Activated CD4-positive, CD25-positive, alpha-beta regulatory T cell treated with anti-CD3 and anti-CD28 coated beads, Interleukin-2, amount 50 U/mL, for 24 hours (primary cell): ENCODE measurements at regions not wholly inside any gene's neighbourhood (a gene's known extent, or its start where the extent isn't known, plus 50 kb on each side); places are given as distances from the start of the nearest gene placed in this dataset.
A peak's percentile ranks its signal among the peaks of the same experiment; 100 is the strongest.

ENCODE experiments used
- ATAC-seq, 2 donors: fragments of 150-1000 bp; cut with Tn5 transposase; one replicate each; pipeline ENCODE4 v1.10.0; 2021; ENCODE audit warnings: mild to moderate bottlenecking in 1 of 2, moderate library complexity in 1 of 2

GRCh38 chr10:83585686-83586085 lies 553.6 kb upstream of the GHITM start:
- ATAC-seq, result no peak

DNA sequence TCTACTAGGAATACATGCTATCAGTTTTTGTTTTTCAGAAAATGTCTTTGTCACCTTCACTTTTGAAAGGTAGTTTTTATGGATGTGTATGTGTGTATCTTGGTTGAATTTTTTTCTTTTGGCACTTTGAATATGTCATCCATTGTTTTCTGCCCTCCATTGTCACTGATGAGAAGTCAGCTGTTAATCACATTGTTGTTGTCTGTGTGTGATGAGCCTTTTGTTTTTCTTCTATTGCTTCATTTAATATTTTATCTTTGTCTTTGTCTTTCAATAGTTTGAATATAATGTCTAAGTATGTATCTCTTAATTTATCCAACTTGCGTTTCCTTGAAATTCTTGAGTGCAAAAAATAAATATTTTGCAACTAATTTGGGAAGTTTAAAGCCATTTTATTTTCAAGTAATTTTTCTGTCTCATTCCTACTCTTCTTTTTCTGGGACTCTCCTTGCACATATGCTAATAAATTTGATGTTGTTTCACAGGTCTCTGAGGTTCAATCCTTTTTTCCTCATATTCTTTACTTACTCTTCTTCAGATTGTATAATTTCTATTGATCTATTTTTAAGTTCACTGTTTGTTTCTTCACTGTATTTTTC lies 546.9 kb upstream of the GHITM start:
- no peak for ATAC-seq

DNA sequence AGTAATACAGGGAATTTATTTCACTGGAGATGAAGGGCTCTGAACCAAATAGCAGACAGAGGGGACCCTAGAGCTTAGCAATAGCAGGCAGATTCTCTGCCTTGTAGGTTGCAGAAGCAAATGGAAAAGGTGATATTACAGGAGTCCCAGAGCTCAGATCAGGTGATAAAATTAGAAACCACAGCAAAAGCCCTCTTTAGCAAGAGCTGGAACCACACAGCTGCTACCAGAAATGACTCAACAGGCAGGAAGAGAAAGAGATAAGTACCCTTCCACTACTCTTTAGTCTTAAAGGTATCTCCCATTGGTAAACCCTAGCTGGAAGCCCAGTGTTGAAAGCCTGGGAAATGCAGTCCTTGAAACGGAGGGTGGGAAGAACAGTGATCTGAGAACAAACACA lies 535.6 kb upstream of the GHITM start:
- peak in 1 of 2 donors; percentile 30 for ATAC-seq

- ATAC-seq, result no peak
These were observed 533.3 kb upstream of the GHITM start for GRCh38 chr10:83605783-83606630.

DNA sequence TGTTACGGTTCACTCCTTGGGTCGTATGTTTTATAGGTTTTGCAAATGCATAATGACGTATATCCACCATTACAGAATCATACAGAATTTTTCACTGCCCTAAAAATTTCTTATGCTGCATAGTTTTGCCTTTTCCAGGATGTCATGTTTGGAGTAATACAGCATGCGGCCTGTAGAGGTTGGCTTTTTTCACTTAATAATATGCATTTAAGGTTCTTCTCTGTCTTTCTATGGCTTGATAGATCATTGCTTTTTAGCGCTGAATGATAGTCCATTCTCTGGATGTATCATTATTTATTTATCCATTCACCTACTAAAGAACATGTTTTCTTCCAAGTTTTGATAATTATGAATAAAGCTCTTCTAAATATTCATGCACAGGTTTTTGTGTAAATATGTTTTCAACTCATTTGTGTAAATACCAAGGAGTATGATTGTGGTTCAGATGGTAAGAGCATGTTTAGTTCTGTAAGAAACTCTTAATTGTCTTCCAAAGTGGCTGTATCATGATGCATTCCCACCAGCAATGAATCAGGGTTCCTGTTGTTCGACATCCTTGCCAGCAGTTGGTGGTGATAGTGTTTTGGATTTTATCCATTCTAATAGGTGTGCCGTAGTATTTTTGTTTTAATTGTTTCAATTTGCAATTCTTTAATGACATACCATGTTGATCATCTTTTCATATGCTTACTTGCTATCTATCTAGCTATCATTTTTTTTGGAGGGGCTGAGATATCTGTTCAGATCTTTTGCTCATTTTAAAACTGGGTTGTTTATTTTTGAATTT lies 531.2 kb upstream of the GHITM start:
- no peak for ATAC-seq

GRCh38 chr10:83612050-83612449 lies 527.3 kb upstream of the GHITM start:
- ATAC-seq, result no peak

GRCh38 chr10:83612746-83613145 lies 526.6 kb upstream of the GHITM start:
- ATAC-seq, result no peak

- ATAC-seq, result no peak
These were observed 522.1 kb upstream of the GHITM start for GRCh38 chr10:83617172-83617571.

DNA sequence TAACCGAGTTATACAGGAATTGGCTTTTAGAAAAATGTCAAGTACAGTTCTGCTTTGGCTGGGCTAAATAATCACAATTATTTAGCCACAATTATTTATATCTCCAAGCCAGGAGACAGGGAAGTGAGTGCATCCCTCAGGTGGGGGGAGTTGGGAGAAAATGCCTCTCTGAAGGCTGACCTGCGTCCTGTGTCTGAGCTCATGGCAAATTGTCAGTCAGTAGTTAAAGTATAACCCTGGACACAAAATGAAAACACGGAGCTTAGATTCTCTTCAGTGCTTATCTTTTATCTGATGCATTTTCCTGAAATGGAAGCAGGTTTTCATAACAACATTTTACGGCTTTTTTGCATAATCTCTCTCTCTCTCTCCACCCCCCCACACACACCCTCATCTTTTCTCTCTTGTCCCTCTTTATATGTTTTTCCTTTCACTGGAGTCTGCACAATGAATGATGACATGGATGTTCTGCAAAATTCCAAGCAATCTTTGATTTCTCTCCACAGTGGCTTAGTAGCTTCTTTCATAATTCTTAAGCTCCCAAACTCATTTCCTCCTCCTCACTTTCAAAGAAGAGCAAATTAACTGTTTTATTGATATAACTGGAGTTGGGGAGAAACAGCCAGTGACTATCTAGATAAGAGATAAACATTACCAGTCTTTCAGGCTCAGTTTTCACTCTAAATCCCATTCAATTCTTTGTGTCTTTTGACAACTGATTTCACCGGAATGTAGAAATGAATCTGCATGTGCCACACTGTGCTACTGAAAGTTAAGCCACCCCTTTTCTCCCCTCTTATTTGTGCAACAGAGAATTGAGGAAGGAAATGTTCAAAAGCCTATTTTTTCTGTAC lies 521.4 kb upstream of the GHITM start:
- ATAC-seq, result no peak

DNA sequence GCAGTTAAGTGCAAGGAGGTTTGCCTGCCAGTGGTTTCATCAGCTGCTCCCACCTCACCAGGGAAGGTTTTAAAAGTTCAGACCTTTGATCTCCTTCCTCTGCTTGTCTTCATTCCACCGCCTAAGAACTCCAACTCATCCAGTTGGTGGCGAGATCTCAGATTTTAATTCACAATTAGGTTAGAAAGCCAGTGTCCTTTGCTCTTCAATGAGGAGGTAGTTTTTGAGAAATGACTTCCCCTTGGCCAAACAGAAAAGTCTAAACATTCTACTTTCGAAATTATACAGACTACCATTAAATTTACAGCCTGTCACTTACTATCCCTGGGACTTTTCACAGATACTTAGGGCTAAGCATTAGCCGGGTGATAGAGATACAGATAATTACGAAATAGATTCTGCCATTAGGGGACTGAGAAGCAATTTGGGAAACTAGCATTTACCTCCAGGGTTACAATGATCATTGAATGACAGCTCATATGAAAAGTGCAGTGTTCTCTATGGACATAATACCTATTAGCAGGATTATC lies 513.4 kb upstream of the GHITM start:
- ATAC-seq, result no peak

DNA sequence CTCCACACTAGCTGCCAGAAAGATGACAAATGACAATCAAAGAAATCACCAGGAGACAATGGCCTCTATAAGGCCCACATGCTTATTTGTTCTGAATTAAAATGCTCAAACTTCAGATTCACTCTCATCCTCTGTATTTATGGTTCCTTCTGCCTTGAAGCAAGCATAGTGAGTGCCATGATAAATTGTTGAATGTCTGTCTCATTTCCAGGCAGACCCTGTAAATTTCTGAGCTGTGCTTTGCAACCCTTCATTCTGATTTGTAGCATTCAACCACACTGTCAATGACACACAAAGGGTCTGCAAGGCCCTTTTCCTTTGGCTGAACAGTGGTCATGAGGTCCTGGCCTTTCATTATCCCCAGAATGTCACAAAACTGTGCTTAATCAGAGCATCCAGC lies 506.6 kb upstream of the GHITM start:
- no peak for ATAC-seq

GRCh38 chr10:83633547-83633946 lies 505.8 kb upstream of the GHITM start:
- no peak for ATAC-seq

GRCh38 chr10:83636826-83637225 lies 502.5 kb upstream of the GHITM start:
- no peak for ATAC-seq

GRCh38 chr10:83647526-83647925 lies 491.8 kb upstream of the GHITM start:
- ATAC-seq, result no peak

DNA sequence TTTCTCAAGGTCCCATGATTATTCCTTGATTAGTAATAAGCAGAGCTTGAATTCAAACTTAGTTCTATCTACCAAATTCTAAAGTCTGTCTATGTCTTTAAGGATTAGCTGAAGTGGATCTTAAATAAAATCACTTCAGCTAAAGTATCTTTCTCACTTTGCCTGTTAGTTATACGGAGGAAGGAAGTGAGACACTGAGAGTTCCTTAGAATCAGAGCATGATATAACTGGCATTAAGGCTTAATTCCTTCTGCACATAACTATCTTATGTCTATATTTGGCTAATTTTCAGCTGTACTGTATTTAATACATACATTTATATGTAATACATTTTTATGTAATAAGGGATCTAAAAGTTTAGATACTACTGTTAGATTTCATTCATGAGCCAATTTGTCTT lies 491.1 kb upstream of the GHITM start:
- no peak for ATAC-seq

GRCh38 chr10:83649471-83649870 lies 489.8 kb upstream of the GHITM start:
- no peak for ATAC-seq

DNA sequence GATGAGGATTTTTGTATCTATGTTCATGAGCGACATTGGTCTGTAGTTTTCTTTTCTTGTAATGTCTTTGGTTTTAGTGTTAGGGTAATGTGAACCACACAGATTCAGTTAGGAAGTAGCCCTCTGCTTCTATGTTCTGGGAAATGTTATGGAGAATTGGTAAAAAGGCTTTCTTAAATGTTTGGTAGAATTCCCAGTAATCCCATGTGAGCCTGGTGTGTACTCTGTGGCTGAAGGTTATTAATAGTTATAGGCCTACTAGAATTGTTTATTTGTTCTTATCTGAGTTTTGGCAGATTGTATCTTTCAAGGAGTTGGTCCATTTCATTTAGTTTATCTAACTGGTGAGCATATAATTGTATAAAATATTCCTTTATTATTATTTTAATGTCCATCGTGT lies 484.6 kb upstream of the GHITM start:
- ATAC-seq, result no peak

GRCh38 chr10:83656924-83657323 lies 482.4 kb upstream of the GHITM start:
- ATAC-seq, result no peak

- no peak for ATAC-seq
These were observed 481.8 kb upstream of the GHITM start for GRCh38 chr10:83657487-83657886.

DNA sequence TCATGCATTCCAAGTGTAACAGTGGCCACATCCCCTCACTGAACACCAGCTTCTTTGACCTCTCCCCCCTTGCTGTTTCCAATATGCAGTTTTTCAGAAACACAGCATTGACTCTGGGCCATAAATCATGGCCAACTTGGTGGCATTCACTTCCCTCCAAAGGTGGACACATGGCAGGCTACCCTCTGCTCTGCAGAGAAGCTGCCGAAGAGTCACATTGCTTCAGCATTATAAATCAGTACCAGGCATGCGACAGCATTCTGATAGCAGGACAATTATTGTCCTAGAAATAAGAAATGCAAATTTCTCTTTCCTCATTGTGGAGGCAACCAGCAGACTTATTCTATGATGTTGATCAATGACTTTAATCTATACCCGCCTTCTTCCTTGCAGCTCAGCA lies 475.4 kb upstream of the GHITM start:
- ATAC-seq, result no peak

DNA sequence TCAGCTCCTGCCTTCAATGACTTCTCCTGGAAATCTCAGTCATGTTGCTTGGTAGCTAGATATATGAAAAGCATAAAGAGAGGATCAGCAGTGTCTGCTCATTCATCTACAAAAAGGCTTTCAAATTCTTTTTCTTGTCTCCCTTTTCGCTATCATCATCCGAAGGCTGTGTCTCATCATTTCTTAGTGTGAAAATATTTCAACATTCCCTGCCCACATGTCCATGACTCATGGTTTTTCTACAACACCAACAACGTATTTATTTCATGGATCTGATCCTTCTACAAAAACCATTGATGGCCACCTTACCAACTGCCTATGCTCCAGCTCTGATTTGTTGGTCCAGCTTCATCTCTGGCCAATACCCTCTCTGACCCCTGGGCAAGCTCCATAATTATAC lies 472.5 kb upstream of the GHITM start:
- ATAC-seq, result no peak

DNA sequence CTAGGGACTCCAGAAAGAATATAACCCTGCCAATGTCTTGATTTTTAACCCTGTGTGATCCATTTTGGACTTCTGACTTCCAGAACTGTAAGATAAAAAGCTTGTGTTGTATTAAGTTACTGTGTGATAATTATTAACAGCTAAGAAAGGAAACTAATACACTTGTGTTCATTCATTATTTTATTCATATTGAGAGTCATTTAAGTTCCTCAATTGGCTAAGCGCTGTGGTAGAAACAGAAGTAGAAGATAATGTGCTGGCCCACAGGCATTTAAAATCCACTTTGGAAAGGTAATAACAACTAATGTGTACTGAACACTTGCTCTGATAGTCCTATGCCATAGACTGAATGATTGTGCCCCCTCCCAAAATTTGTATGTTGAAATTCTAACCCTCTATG lies 471.7 kb upstream of the GHITM start:
- ATAC-seq, result no peak

GRCh38 chr10:83673316-83673715 lies 466.0 kb upstream of the GHITM start:
- ATAC-seq, result no peak
